Keratinocyte (primary cell): ENCODE measurements at regions not wholly inside any gene's neighbourhood (a gene's known extent, or its start where the extent isn't known, plus 50 kb on each side); places are given as distances from the start of the nearest gene placed in this dataset.

Source experiments
- DNase-seq: peaks from one replicate; pipeline ENCODE4 v3.0.0-alpha.2; 2011; ENCODE audit warnings: low read depth, missing footprints, low spot score
- FAIRE-seq: peaks from 2 replicates; lab custom pipeline; 2011; peaks lifted over from hg19 to GRCh38; lab: Jason Lieb, UNC
- H2AFZ ChIP-seq: 2 replicates; pipeline ENCODE4 v1.6.0; 2012; ENCODE audit warnings: low read length, control low read depth, inconsistent platforms; ENCODE audit not compliant: control insufficient read depth
- H3K27ac ChIP-seq: 2 replicates; pipeline ENCODE4 v1.5.1; 2011; ENCODE audit warnings: low read length; ENCODE audit not compliant: control insufficient read depth, insufficient read depth
- H3K27me3 ChIP-seq: 3 replicates; pipeline ENCODE4 v1.6.0; 2011; ENCODE audit warnings: low read length; ENCODE audit not compliant: control insufficient read depth, insufficient read depth; ENCODE audit errors: extremely low read depth
- H3K36me3 ChIP-seq, 2 experiments: 2 replicates in 1 of 2; 3 replicates in 1 of 2; pipeline ENCODE4 v1.5.1; 2011; ENCODE audit warnings: low read length in 2 of 2, mild to moderate bottlenecking in 1 of 2; ENCODE audit not compliant: control insufficient read depth in 2 of 2, insufficient read depth in 2 of 2; ENCODE audit errors: extremely low read depth in 1 of 2
- H3K4me1 ChIP-seq: 3 replicates; pipeline ENCODE4 v1.5.1; 2011; ENCODE audit warnings: low read length; ENCODE audit not compliant: control insufficient read depth, insufficient read depth; ENCODE audit errors: extremely low read depth
- H3K4me2 ChIP-seq: 3 replicates; pipeline ENCODE4 v1.6.0; 2011; ENCODE audit warnings: low read depth, low read length; ENCODE audit not compliant: control insufficient read depth, insufficient read depth; ENCODE audit errors: extremely low read depth
- H3K4me3 ChIP-seq, 3 experiments: fragments of 200-600 bp in 1 of 3; sonication (generic) in 1 of 3; 2 replicates in 2 of 3; 3 replicates in 1 of 3; pipeline ENCODE4 v1.5.1; 2011 to 2016; ENCODE audit warnings: low read length in 3 of 3, mild to moderate bottlenecking in 3 of 3, control low read depth in 2 of 3, inconsistent platforms in 1 of 3, low read depth in 1 of 3, mixed read lengths in 1 of 3, mixed run types in 1 of 3, moderate library complexity in 1 of 3; ENCODE audit not compliant: control insufficient read depth in 2 of 3, insufficient read depth in 2 of 3; ENCODE audit errors: extremely low read depth in 1 of 3
- H3K79me2 ChIP-seq: 2 replicates; pipeline ENCODE4 v1.6.0; 2012; ENCODE audit warnings: low read length; ENCODE audit not compliant: control insufficient read depth, insufficient read depth
- H3K9ac ChIP-seq: 3 replicates; pipeline ENCODE4 v1.6.0; 2011; ENCODE audit warnings: low read length; ENCODE audit not compliant: control insufficient read depth, insufficient read depth; ENCODE audit errors: extremely low read depth
- H3K9me1 ChIP-seq: 3 replicates; pipeline ENCODE4 v1.6.0; 2011; ENCODE audit warnings: low read length; ENCODE audit not compliant: control insufficient read depth, insufficient read depth; ENCODE audit errors: extremely low read depth
- H3K9me3 ChIP-seq: 2 replicates; pipeline ENCODE4 v1.5.1; 2012; ENCODE audit warnings: low read depth, low read length; ENCODE audit not compliant: control insufficient read depth
- H4K20me1 ChIP-seq: 3 replicates; pipeline ENCODE4 v1.6.0; 2011; ENCODE audit warnings: low read length; ENCODE audit not compliant: control insufficient read depth, insufficient read depth; ENCODE audit errors: extremely low read depth
- CTCF ChIP-seq, 3 experiments: IDR thresholded peaks in 1 of 3; conservative IDR thresholded peaks in 1 of 3; optimal IDR thresholded peaks in 1 of 3; 2 replicates in 2 of 3; 3 replicates in 1 of 3; pipeline versions ENCODE3 to v1.5.1; 2011; ENCODE audit warnings: low read length in 3 of 3, mild to moderate bottlenecking in 3 of 3, moderate library complexity in 2 of 3, control low read depth in 1 of 3, inconsistent platforms in 1 of 3; ENCODE audit not compliant: insufficient read depth in 2 of 3; ENCODE audit errors: extremely low read depth in 1 of 3
- EZH2 ChIP-seq: IDR thresholded peaks from one replicate; pipeline ENCODE4 v1.6.1; 2012; ENCODE audit warnings: inconsistent platforms, mild to moderate bottlenecking, low read length, moderate library complexity
- dilution Hi-C: fragments of 300-500 bp; cut with MboI; formaldehyde crosslinking; loops from one replicate; pipeline ENCODE4 v1.7.0; 2020; ENCODE audit warnings: low sequenced_read_pairs; ENCODE audit not compliant: extremely low pct_ligation_motif_present

GRCh38 chr10:3271354-3272115 is 99.0 kb upstream of the PITRM1 start:
- H3K9me3 ChIP-seq, result no peaks in the 10 kb centered on the region
- H3K36me3 ChIP-seq, result no peaks in the 10 kb centered on the region
- no peak for TF ChIP-seq CTCF (optimal IDR thresholded peaks at IDR 0.05 in 1 of 3, IDR thresholded peaks at IDR 0.05 in 1 of 3, conservative IDR thresholded peaks at IDR 0.05 in 1 of 3; ENCODE audit: extremely low read depth in 1 of 3, insufficient read depth in 2 of 3, low read length in 3 of 3)
- TF ChIP-seq EZH2, result no peak
- dilution Hi-C loops, result no loop called here
- H3K4me3 ChIP-seq, result no peak overlapping the region
- no peak overlapping the region for H3K9ac ChIP-seq
- H3K27me3 ChIP-seq, result peaks cover 4% of the 10 kb centered on the region
- no peaks in the 10 kb centered on the region for H4K20me1 ChIP-seq
- DNase-seq (no peak), FAIRE-seq (no peak)
- H3K27ac ChIP-seq, result no peak overlapping the region
- no peaks in the 10 kb centered on the region for H3K9me1 ChIP-seq
- H3K79me2 ChIP-seq, result no peaks in the 10 kb centered on the region
- no peak overlapping the region for H2AFZ ChIP-seq
- no peak overlapping the region for H3K4me2 ChIP-seq
- H3K4me1 ChIP-seq, result no peaks in the 10 kb centered on the region

- no peaks in the 10 kb centered on the region for H3K9me3 ChIP-seq
- H3K4me3 ChIP-seq, result no peak overlapping the region
- H3K4me2 ChIP-seq, result no peak overlapping the region
- no peaks in the 10 kb centered on the region for H3K4me1 ChIP-seq
- TF ChIP-seq EZH2, result no peak
- no peak for TF ChIP-seq CTCF (optimal IDR thresholded peaks at IDR 0.05 in 1 of 3, IDR thresholded peaks at IDR 0.05 in 1 of 3, conservative IDR thresholded peaks at IDR 0.05 in 1 of 3; ENCODE audit: extremely low read depth in 1 of 3, insufficient read depth in 2 of 3, low read length in 3 of 3)
- no peaks in the 10 kb centered on the region for H4K20me1 ChIP-seq
- DNase-seq, result no peak
- dilution Hi-C loops, result no loop called here
- no peak for FAIRE-seq
- H2AFZ ChIP-seq, result no peak overlapping the region
- no peak overlapping the region for H3K27ac ChIP-seq
- H3K36me3 ChIP-seq, result no peaks in the 10 kb centered on the region
- peaks cover 4% of the 10 kb centered on the region for H3K27me3 ChIP-seq
- H3K79me2 ChIP-seq, result no peaks in the 10 kb centered on the region
- H3K9me1 ChIP-seq, result no peaks in the 10 kb centered on the region
- no peak overlapping the region for H3K9ac ChIP-seq
These were observed 98.2 kb upstream of the PITRM1 start for GRCh38 chr10:3270577-3271316.
